ENCODE measurements at regions not wholly inside any gene's neighbourhood (a gene's known extent, or its start where the extent isn't known, plus 50 kb on each side); places are given as distances from the start of the nearest gene placed in this dataset.

- no peak for TF ChIP-seq CTCF (IDR thresholded peaks at IDR 0.05)
- no peak for TF ChIP-seq POLR2AphosphoS5 (IDR thresholded peaks at IDR 0.05)
- no peak for TF ChIP-seq POLR2A (IDR thresholded peaks at IDR 0.05)
- no peak for TF ChIP-seq EP300 (IDR thresholded peaks at IDR 0.05)
These were observed 95.6 kb downstream of the NPIPB11 start for GRCh38 chr16:29310852-29311314.

Data from sigmoid colon (tissue), 4 donors.